GM21529 (cell line): ENCODE measurements at regions not wholly inside any gene's neighbourhood (a gene's known extent, or its start where the extent isn't known, plus 50 kb on each side); places are given as distances from the start of the nearest gene placed in this dataset.
"Not testable (repeated sequence)": the region's sequence is repeated elsewhere in the genome, so short reads cannot be mapped to it uniquely, and the experiment has no call there.

Source experiments
- ATAC-seq: cut with Tn5 transposase; IDR thresholded peaks from one replicate; pipeline ENCODE4 v1.9.1; 2021; ENCODE audit not compliant: unreplicated experiment

- ATAC-seq = no peak
Measured at GRCh38 chr11:38461751-38462150, 1863.7 kb upstream of the RAG2 start.

- ATAC-seq = no peak
Measured at GRCh38 chr11:38460896-38461295, 1862.9 kb upstream of the RAG2 start.

- ATAC-seq = no peak
Measured at GRCh38 chr11:38460429-38460828, 1862.4 kb upstream of the RAG2 start.

GRCh38 chr11:38456371-38456770 lies 1858.3 kb upstream of the RAG2 start:
- ATAC-seq = no peak

- ATAC-seq = no peak
Measured at GRCh38 chr11:38448284-38448683, 1850.2 kb upstream of the RAG2 start.

GRCh38 chr11:38446336-38446735 lies 1848.3 kb upstream of the RAG2 start:
- ATAC-seq = no peak

- no peak for ATAC-seq
Measured at GRCh38 chr11:38438091-38438490, 1840.1 kb upstream of the RAG2 start.

GRCh38 chr11:38425578-38425977 lies 1827.5 kb upstream of the RAG2 start:
- no peak for ATAC-seq

- no peak for ATAC-seq
Measured at GRCh38 chr11:38423042-38423441, 1825.0 kb upstream of the RAG2 start.

- no peak for ATAC-seq
Measured at GRCh38 chr11:38416141-38416540, 1818.1 kb upstream of the RAG2 start.

- no peak for ATAC-seq
Measured at GRCh38 chr11:38411149-38411548, 1813.1 kb upstream of the RAG2 start.

GRCh38 chr11:38402063-38402462 lies 1804.0 kb upstream of the RAG2 start:
- ATAC-seq = no peak

GRCh38 chr11:38392176-38392575 lies 1794.1 kb upstream of the RAG2 start:
- no peak for ATAC-seq

GRCh38 chr11:38384568-38384967 lies 1786.5 kb upstream of the RAG2 start:
- no peak for ATAC-seq

GRCh38 chr11:38365274-38365673 lies 1767.2 kb upstream of the RAG2 start:
- ATAC-seq = no peak

- no peak for ATAC-seq
Measured at GRCh38 chr11:38356255-38356654, 1758.2 kb upstream of the RAG2 start.

- ATAC-seq = no peak
Measured at GRCh38 chr11:38345286-38345685, 1747.2 kb upstream of the RAG2 start.

- not testable (repeated sequence) for ATAC-seq
Measured at GRCh38 chr11:38341612-38342011, 1743.6 kb upstream of the RAG2 start.

- ATAC-seq = no peak
Measured at GRCh38 chr11:38339835-38340440, 1741.9 kb upstream of the RAG2 start.

- not testable (repeated sequence) for ATAC-seq
Measured at GRCh38 chr11:38338022-38338421, 1740.0 kb upstream of the RAG2 start.

- no peak for ATAC-seq
Measured at GRCh38 chr11:38332046-38332445, 1734.0 kb upstream of the RAG2 start.

- no peak for ATAC-seq
Measured at GRCh38 chr11:38330578-38330977, 1732.5 kb upstream of the RAG2 start.

GRCh38 chr11:38323961-38324761 lies 1726.1 kb upstream of the RAG2 start:
- ATAC-seq = no peak
